PC-9 (cell line): ENCODE measurements at regions not wholly inside any gene's neighbourhood (a gene's known extent, or its start where the extent isn't known, plus 50 kb on each side); places are given as distances from the start of the nearest gene placed in this dataset.

Source experiments
- BruUV-seq: library from RNA; stranded (reverse); fragments of 400-500 nt; replicated peaks from 2 replicates; lab custom pipeline; 2021; lab: Mats Ljungman, UMichigan
- CTCF ChIA-PET: fragments of 300-600 bp; sonication (Branson Sonifier 250); formaldehyde crosslinking; loops from one replicate; lab custom pipeline; 2022; ENCODE audit warnings: antibody characterized with exemption; lab: Charles Lee
- POLR2A ChIA-PET: fragments of 300-600 bp; sonication (Branson Sonifier 250); formaldehyde crosslinking; loops from one replicate; lab custom pipeline; 2022; ENCODE audit warnings: antibody characterized with exemption; ENCODE audit not compliant: unreplicated experiment; lab: Charles Lee
- DNase-seq, 2 experiments: peaks; one replicate each; pipeline versions ENCODE4 v3.0.0 to v3.0.0-alpha.2; 2015 to 2022; ENCODE audit warnings: mixed read lengths in 1 of 2
- H2AFZ ChIP-seq: fragments of 200-600 bp; sonication (generic); 2 replicates; pipeline ENCODE4 v1.8.1; 2017; ENCODE audit warnings: antibody characterized with exemption
- H3F3A ChIP-seq: fragments of 200-600 bp; sonication (generic); 2 replicates; pipeline ENCODE4 v1.8.1; 2017; ENCODE audit warnings: antibody characterized with exemption, mild to moderate bottlenecking, low read depth; ENCODE audit not compliant: insufficient read depth
- H3K27ac ChIP-seq: fragments of 200-600 bp; sonication (generic); 2 replicates; pipeline ENCODE4 v1.6.1; 2016; ENCODE audit warnings: mixed run types
- H3K27me3 ChIP-seq: fragments of 200-600 bp; sonication (generic); 2 replicates; pipeline ENCODE4 v1.6.1; 2016; ENCODE audit warnings: low read depth, mixed run types; ENCODE audit not compliant: insufficient read depth
- H3K36me3 ChIP-seq: fragments of 200-600 bp; sonication (generic); 2 replicates; pipeline ENCODE4 v1.6.1; 2016; ENCODE audit warnings: low read depth, mixed run types
- H3K4me1 ChIP-seq: fragments of 200-600 bp; sonication (generic); replicated peaks from 2 replicates; pipeline ENCODE4 v1.6.1; 2016; ENCODE audit warnings: mixed run types; ENCODE audit not compliant: insufficient read depth
- H3K4me2 ChIP-seq: fragments of 200-600 bp; sonication (generic); 2 replicates; pipeline ENCODE4 v1.6.1; 2017; ENCODE audit warnings: mixed run types
- H3K4me3 ChIP-seq: fragments of 200-600 bp; sonication (generic); 2 replicates; pipeline ENCODE4 v1.6.1; 2016; ENCODE audit warnings: mixed run types
- H3K79me2 ChIP-seq: fragments of 200-600 bp; sonication (generic); 2 replicates; pipeline ENCODE4 v1.6.1; 2017; ENCODE audit warnings: low read depth, mixed run types
- H3K9me2 ChIP-seq: fragments of 200-600 bp; sonication (generic); 2 replicates; pipeline ENCODE4 v1.8.1; 2017; ENCODE audit warnings: mild to moderate bottlenecking; ENCODE audit not compliant: insufficient read depth
- H3K9me3 ChIP-seq: fragments of 200-600 bp; sonication (generic); 2 replicates; pipeline ENCODE4 v1.8.1; 2016; ENCODE audit warnings: low read depth; ENCODE audit not compliant: insufficient read depth
- H4K20me1 ChIP-seq: fragments of 200-600 bp; sonication (generic); 2 replicates; pipeline ENCODE4 v1.8.1; 2017; ENCODE audit not compliant: insufficient read depth
- CTCF ChIP-seq: fragments of 200-600 bp; sonication (generic); conservative IDR thresholded peaks from 2 replicates; pipeline ENCODE4 v1.6.1; 2017; ENCODE audit warnings: mixed run types, antibody characterized with exemption, mild to moderate bottlenecking, moderate library complexity
- EZH2 ChIP-seq: fragments of 200-600 bp; sonication (generic); IDR thresholded peaks from 2 replicates; pipeline ENCODE4 v1.8.0; 2017; ENCODE audit warnings: antibody characterized with exemption, low read depth
- intact Hi-C: fragments of 100-400 bp; cut with micrococcal nuclease; formaldehyde crosslinking; loops from one replicate; pipeline ENCODE4 v1.10.0; 2022; ENCODE audit not compliant: unreplicated experiment

GRCh38 chr14:81938341-81938740 is 404.7 kb upstream of the SEL1L start:
- intact Hi-C loops, result no loop called here
- Histone ChIP-seq H4K20me1 (no peaks in the 10 kb centered on the region), H3K4me2 (no peak overlapping the region), H3K9me3 (no peaks in the 10 kb centered on the region), H3K27me3 (no peaks in the 10 kb centered on the region), H3K36me3 (no peaks in the 10 kb centered on the region), H3K27ac (no peak overlapping the region), H2AFZ (no peak overlapping the region), H3K79me2 (no peaks in the 10 kb centered on the region), H3K4me1 (no peaks in the 10 kb centered on the region), H3K9me2 (no peaks in the 10 kb centered on the region), H3K4me3 (no peak overlapping the region), H3F3A (no peaks in the 10 kb centered on the region)
- no peak for DNase-seq
- no TSS peak for BruUV-seq
- CTCF ChIA-PET, result no interaction called here
- TF ChIP-seq CTCF (no peak), EZH2 (no peak)
- POLR2A ChIA-PET, result no interaction called here

GRCh38 chr14:81940651-81941050 is 407.0 kb upstream of the SEL1L start:
- H3K4me1 ChIP-seq, result no peaks in the 10 kb centered on the region
- no peak for TF ChIP-seq CTCF
- TF ChIP-seq EZH2, result no peak
- no peaks in the 10 kb centered on the region for H3K9me3 ChIP-seq
- CTCF ChIA-PET, result no interaction called here
- intact Hi-C loops, result no loop called here
- H3K36me3 ChIP-seq, result no peaks in the 10 kb centered on the region
- H4K20me1 ChIP-seq, result no peaks in the 10 kb centered on the region
- no peak for DNase-seq
- H2AFZ ChIP-seq, result no peak overlapping the region
- H3K9me2 ChIP-seq, result no peaks in the 10 kb centered on the region
- H3K4me2 ChIP-seq, result no peak overlapping the region
- H3K4me3 ChIP-seq, result no peak overlapping the region
- H3F3A ChIP-seq, result no peaks in the 10 kb centered on the region
- no peak overlapping the region for H3K27ac ChIP-seq
- no peaks in the 10 kb centered on the region for H3K79me2 ChIP-seq
- POLR2A ChIA-PET, result no interaction called here
- no peaks in the 10 kb centered on the region for H3K27me3 ChIP-seq
- BruUV-seq, result no TSS peak

- ChIA-PET POLR2A (no interaction called here), CTCF (no interaction called here)
- TF ChIP-seq EZH2 (no peak), CTCF (no peak)
- no peak overlapping the region for H3K4me3 ChIP-seq
- no peak overlapping the region for H3K27ac ChIP-seq
- intact Hi-C loops, result no loop called here
- H3K4me2 ChIP-seq, result no peak overlapping the region
- H3K79me2 ChIP-seq, result no peaks in the 10 kb centered on the region
- no peaks in the 10 kb centered on the region for H3K27me3 ChIP-seq
- no peak overlapping the region for H2AFZ ChIP-seq
- H4K20me1 ChIP-seq, result no peaks in the 10 kb centered on the region
- H3K9me3 ChIP-seq, result no peaks in the 10 kb centered on the region
- no peaks in the 10 kb centered on the region for H3K4me1 ChIP-seq
- H3K9me2 ChIP-seq, result no peaks in the 10 kb centered on the region
- DNase-seq, result no peak
- no TSS peak for BruUV-seq
- no peaks in the 10 kb centered on the region for H3K36me3 ChIP-seq
- H3F3A ChIP-seq, result no peaks in the 10 kb centered on the region
Measured at GRCh38 chr14:81942071-81942470, 408.4 kb upstream of the SEL1L start.
